Omental fat pad (tissue), 3 donors: ENCODE measurements at regions not wholly inside any gene's neighbourhood (a gene's known extent, or its start where the extent isn't known, plus 50 kb on each side); places are given as distances from the start of the nearest gene placed in this dataset.

Experiments
- ATAC-seq: fragments of 150-250 bp; one replicate; pipeline ENCODE4 v1.9.1; 2016; ENCODE audit warnings: mild to moderate bottlenecking, moderate library complexity; ENCODE audit not compliant: low FRiP score
- DNase-seq: peaks from one replicate; pipeline ENCODE4 v3.0.0-alpha.2; 2019; ENCODE audit warnings: low spot score
- CTCF ChIP-seq, 3 donors: fragments of 450-650 bp; IDR thresholded peaks; one replicate each; pipeline ENCODE4 v1.5.1; 2016 to 2017; ENCODE audit warnings: antibody characterized with exemption in 3 of 3, mild to moderate bottlenecking in 3 of 3, moderate library complexity in 2 of 3

GRCh38 chr1:96545935-96546656 lies 175.5 kb upstream of the PTBP2 start:
- ATAC-seq: no peak
- DNase-seq: no peak
- no peak for TF ChIP-seq CTCF (IDR thresholded peaks at IDR 0.05)

- TF ChIP-seq CTCF (IDR thresholded peaks at IDR 0.05): no peak
- DNase-seq (no peak), ATAC-seq (no peak)
These were observed 171.5 kb upstream of the PTBP2 start for GRCh38 chr1:96550061-96550460.

GRCh38 chr1:96552451-96552850 lies 169.1 kb upstream of the PTBP2 start:
- no peak for TF ChIP-seq CTCF (IDR thresholded peaks at IDR 0.05)
- no peak for DNase-seq
- ATAC-seq: no peak

GRCh38 chr1:96553811-96554210 lies 167.8 kb upstream of the PTBP2 start:
- ATAC-seq: no peak
- no peak for TF ChIP-seq CTCF (IDR thresholded peaks at IDR 0.05)

GRCh38 chr1:96554364-96554763 lies 167.2 kb upstream of the PTBP2 start:
- no peak for DNase-seq
- no peak for TF ChIP-seq CTCF (IDR thresholded peaks at IDR 0.05)
- ATAC-seq: no peak

More at GRCh38 chr1:96553811-96554210, 167.8 kb upstream of the PTBP2 start:
- no peak for DNase-seq

- DNase-seq (no peak), ATAC-seq (no peak)
- TF ChIP-seq CTCF (IDR thresholded peaks at IDR 0.05): no peak
These were observed 164.2 kb upstream of the PTBP2 start for GRCh38 chr1:96557336-96557735.

GRCh38 chr1:96558635-96559034 lies 162.9 kb upstream of the PTBP2 start:
- no peak for TF ChIP-seq CTCF (IDR thresholded peaks at IDR 0.05)
- no peak for ATAC-seq

More at GRCh38 chr1:96558635-96559034, 162.9 kb upstream of the PTBP2 start:
- DNase-seq: no peak
